ENCODE measurements at regions not wholly inside any gene's neighbourhood (a gene's known extent, or its start where the extent isn't known, plus 50 kb on each side); places are given as distances from the start of the nearest gene placed in this dataset.

DNA sequence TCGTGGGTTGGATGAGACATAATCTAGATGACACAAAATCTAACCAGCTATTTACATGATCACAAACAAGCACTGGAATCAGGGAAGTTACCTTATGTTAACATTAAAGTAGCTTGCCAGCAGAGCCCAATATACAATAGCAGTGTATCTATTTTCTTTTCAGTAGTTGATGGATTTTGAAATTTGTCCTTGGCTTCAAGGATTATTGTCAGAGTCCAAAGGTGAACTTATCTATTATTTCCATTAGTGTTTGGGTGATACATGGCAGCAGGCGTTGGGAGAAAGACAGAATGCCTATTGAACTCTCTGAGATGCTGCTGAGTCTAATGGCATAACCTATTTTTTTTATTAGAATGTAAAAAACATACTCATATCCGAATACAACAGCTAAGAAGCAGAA lies 223.2 kb upstream of the ACTBL2 start:
- DNase-seq (no peak), ATAC-seq (no peak)
- H3K27me3 ChIP-seq = no peaks in the 10 kb centered on the region
- no peaks in the 10 kb centered on the region for H3K36me3 ChIP-seq (replicated peaks in 1 of 2; ENCODE audit: insufficient read depth in 1 of 2, low read depth in 2 of 2)
- no peak for TF ChIP-seq POLR2A (IDR thresholded peaks at IDR 0.05)
- TF ChIP-seq, protein P1, sequence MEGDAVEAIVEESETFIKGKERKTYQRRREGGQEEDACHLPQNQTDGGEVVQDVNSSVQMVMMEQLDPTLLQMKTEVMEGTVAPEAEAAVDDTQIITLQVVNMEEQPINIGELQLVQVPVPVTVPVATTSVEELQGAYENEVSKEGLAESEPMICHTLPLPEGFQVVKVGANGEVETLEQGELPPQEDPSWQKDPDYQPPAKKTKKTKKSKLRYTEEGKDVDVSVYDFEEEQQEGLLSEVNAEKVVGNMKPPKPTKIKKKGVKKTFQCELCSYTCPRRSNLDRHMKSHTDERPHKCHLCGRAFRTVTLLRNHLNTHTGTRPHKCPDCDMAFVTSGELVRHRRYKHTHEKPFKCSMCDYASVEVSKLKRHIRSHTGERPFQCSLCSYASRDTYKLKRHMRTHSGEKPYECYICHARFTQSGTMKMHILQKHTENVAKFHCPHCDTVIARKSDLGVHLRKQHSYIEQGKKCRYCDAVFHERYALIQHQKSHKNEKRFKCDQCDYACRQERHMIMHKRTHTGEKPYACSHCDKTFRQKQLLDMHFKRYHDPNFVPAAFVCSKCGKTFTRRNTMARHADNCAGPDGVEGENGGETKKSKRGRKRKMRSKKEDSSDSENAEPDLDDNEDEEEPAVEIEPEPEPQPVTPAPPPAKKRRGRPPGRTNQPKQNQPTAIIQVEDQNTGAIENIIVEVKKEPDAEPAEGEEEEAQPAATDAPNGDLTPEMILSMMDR (IDR thresholded peaks at IDR 0.05) = no peak
- no peak overlapping the region for H3K4me3 ChIP-seq
- no peaks in the 10 kb centered on the region for H3K4me1 ChIP-seq
- WGBS, 2 donors = 23 to 44% methylated on average over 3 of the region's 3 CpGs
- no peak overlapping the region for H3K27ac ChIP-seq
- intact Hi-C loops (cut with DNase I) = no loop called here
- H3K9me3 ChIP-seq = no peaks in the 10 kb centered on the region

DNA sequence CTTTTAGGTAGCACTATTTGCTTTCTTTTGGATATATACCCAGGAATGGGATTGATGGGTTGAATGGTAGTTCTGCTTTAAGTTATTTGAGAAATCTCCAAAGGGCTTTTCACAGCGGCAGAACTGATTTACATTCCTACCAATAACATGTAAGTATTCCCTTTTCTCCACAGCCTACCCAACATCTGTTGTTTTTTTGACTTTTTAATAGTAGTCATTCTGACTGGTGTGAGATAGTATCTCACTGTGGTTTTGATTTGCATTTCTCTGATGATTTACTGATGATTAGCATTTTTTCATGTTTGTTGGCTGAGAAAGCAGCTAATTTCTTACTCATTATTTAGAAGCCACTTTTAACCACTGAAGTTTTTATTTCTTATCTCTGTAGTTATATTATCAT lies 221.1 kb upstream of the ACTBL2 start:
- Histone ChIP-seq H3K27ac (no peak overlapping the region), H3K9me3 (no peaks in the 10 kb centered on the region), H3K4me3 (no peak overlapping the region), H3K4me1 (no peaks in the 10 kb centered on the region), H3K36me3 (replicated peaks in 1 of 2; ENCODE audit: insufficient read depth in 1 of 2, low read depth in 2 of 2) (no peaks in the 10 kb centered on the region), H3K27me3 (no peaks in the 10 kb centered on the region)
- intact Hi-C loops (cut with DNase I) = no loop called here
- DNase-seq = no peak
- TF ChIP-seq, protein P1 (IDR thresholded peaks at IDR 0.05) = no peak
- no peak for TF ChIP-seq POLR2A (IDR thresholded peaks at IDR 0.05)
- WGBS, 2 donors = 92 to 94% methylated on average over 1 of the region's 1 CpG
- no peak for ATAC-seq

DNA sequence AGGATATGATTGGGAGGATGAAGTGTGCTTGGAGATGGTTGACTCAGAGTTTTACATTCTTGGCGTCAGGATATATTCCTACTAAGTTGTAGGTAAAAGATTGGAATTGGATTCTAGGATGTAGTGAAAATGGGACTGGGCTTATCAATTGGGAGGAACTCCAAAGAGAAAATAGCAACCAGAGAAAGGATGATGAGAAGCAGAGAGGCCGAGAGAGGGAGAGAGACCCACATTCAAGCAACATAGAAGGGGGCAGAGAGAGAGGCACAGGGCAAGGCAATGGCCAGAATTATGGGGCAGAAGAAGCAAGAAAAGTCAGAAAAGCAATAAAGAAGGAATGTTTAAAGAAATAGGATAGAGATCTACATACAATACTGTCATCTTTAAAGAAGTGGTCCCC lies 217.9 kb upstream of the ACTBL2 start:
- H3K4me1 ChIP-seq = no peaks in the 10 kb centered on the region
- WGBS, 2 donors = 88 to 91% methylated on average over 2 of the region's 2 CpGs
- ATAC-seq (no peak), DNase-seq (no peak)
- no peaks in the 10 kb centered on the region for H3K9me3 ChIP-seq
- no peak overlapping the region for H3K4me3 ChIP-seq
- H3K27ac ChIP-seq = no peak overlapping the region
- H3K36me3 ChIP-seq (replicated peaks in 1 of 2; ENCODE audit: insufficient read depth in 1 of 2, low read depth in 2 of 2) = no peaks in the 10 kb centered on the region
- no peak for TF ChIP-seq POLR2A (IDR thresholded peaks at IDR 0.05)
- H3K27me3 ChIP-seq = no peaks in the 10 kb centered on the region
- intact Hi-C loops (cut with DNase I) = no loop called here

DNA sequence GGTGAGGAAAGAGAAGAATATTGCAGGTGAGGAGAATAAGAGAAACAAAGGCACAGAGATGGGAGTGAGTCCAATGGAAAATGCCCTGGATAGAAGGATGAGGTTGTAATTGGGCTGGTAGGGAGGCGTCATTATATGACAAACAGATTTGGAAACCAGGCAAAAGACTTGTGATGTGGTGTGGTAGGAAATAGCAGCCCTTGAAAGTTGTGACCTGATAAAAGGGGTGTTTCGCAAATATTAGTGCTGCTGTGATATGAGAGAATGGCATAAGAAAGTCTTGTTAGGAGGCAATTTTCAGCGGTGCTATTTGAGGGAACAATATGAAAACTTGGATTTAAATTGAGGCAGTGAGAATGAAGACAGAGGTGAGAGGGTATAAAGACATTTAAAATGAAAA lies 217.5 kb upstream of the ACTBL2 start:
- Histone ChIP-seq H3K36me3 (replicated peaks in 1 of 2; ENCODE audit: insufficient read depth in 1 of 2, low read depth in 2 of 2) (no peaks in the 10 kb centered on the region), H3K27ac (no peak overlapping the region), H3K9me3 (no peaks in the 10 kb centered on the region), H3K4me1 (no peaks in the 10 kb centered on the region), H3K4me3 (no peak overlapping the region), H3K27me3 (no peaks in the 10 kb centered on the region)
- intact Hi-C loops (cut with DNase I) = no loop called here
- 89 to 91% methylated on average over 3 of the region's 3 CpGs for WGBS, 2 donors
- ATAC-seq = no peak
- no peak for TF ChIP-seq POLR2A (IDR thresholded peaks at IDR 0.05)
- TF ChIP-seq, protein P1 (IDR thresholded peaks at IDR 0.05) = no peak
- no peak for DNase-seq

DNA sequence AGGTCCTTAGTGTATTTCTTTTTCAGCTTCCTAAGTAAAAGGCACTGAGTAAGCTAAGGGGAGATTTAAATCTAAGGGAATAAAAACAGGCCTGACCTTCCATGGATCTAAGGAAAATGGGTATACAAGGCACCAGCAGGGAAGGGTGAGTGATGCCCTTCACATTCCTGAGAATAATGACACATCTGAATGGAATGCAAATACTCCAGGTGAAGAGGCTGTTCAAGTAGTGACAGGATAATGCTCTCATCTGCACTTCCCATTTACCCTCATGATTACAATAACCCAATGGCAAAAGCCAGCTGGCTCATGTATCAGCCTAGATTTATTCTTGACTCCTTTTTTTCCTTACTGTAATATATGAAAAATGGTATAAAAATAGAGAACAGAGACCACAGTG lies 216.2 kb upstream of the ACTBL2 start:
- intact Hi-C loops (cut with DNase I) = no loop called here
- no peaks in the 10 kb centered on the region for H3K36me3 ChIP-seq (replicated peaks in 1 of 2; ENCODE audit: insufficient read depth in 1 of 2, low read depth in 2 of 2)

More for the DNA sequence above, 216.2 kb upstream of the ACTBL2 start:
- TF ChIP-seq POLR2A (IDR thresholded peaks at IDR 0.05) = no peak
- TF ChIP-seq, protein P1 (IDR thresholded peaks at IDR 0.05) = no peak
- DNase-seq (no peak), ATAC-seq (no peak)
- no peak overlapping the region for H3K4me3 ChIP-seq
- H3K27ac ChIP-seq = no peak overlapping the region
- no peaks in the 10 kb centered on the region for H3K9me3 ChIP-seq
- no peaks in the 10 kb centered on the region for H3K27me3 ChIP-seq
- H3K4me1 ChIP-seq = peaks cover 3% of the 10 kb centered on the region
